HG03521 (cell line): ENCODE measurements at regions not wholly inside any gene's neighbourhood (a gene's known extent, or its start where the extent isn't known, plus 50 kb on each side); places are given as distances from the start of the nearest gene placed in this dataset.

Experiments used
- ATAC-seq: cut with Tn5 transposase; IDR thresholded peaks from one replicate; pipeline ENCODE4 v1.9.1; 2021; ENCODE audit warnings: mild to moderate bottlenecking, moderate library complexity; ENCODE audit not compliant: unreplicated experiment

DNA sequence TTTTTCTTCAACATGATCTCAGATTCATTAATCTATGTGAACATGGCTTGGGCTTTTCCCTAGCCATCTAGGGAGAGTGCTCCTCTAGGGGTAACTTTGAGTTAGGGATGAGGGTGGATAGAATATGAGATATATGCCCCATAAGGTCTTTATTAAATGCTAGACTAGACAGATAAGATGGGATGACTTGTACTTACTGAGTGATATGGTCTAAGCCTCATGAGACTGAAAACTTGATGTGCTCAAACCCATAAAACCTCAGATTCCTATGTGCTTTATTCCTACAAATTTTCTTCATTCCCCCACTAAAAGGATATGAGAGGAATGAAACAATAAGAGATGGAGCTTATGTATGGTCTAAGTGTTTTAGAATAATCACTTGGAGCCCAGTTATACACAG lies 386.6 kb downstream of the YTHDC2 start:
- no peak for ATAC-seq

- ATAC-seq, result no peak
These were observed 387.3 kb downstream of the YTHDC2 start for GRCh38 chr5:113900816-113901215.

GRCh38 chr5:113901718-113902117 lies 388.2 kb downstream of the YTHDC2 start:
- no peak for ATAC-seq

DNA sequence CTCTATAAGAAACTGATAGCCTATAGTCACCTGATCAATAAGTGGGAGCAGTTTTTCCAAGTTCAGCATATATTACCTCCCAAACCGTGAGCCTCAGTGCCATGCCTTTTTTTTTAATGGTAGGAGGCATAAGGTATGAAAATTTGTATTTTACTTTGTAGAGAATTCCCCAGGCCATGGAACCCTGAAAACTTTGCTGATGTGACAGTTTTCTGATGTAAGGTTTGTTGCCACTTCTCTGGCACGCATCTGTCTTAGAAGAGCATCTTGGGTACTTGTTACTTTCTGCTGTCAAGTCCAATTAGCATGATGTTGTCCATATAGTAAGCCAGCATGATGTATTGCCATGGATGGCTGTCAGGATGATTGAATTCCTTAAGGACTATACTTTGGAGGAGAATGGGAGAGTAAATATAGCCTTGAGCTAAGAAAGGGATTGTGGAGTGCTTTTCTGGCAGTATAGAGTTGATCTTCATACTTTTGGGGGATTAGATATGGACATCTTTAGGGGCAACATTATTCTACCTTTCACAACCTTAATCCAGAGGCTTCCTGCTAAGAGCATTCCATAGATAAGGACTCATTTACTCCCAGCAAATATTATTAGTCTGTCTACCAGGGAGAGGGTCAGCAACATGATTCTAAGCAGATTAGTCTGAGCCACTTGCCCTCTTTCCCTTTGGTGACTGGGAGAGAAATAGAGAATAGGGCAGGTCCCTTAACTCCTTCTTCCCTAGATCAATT lies 389.6 kb downstream of the YTHDC2 start:
- ATAC-seq, result no peak

DNA sequence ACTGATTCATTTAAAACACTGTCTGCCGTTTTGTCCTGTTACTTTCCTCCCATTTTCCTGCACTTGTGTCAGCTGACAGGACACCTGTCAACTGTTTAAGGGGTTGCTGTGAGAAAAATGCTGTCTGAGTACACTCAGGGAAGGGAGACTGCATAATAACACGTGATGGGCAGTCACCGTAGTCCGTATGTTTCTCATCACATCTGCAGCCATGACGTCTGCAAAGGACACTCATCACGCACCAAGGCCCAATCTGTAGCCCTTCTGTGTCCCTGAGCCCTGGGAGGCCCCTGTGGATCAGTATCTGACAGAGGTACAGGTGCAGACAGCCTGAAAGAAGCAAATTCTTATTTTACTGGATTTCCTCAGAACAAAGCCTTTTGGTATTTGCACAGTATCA lies 396.3 kb downstream of the YTHDC2 start:
- ATAC-seq, result no peak

DNA sequence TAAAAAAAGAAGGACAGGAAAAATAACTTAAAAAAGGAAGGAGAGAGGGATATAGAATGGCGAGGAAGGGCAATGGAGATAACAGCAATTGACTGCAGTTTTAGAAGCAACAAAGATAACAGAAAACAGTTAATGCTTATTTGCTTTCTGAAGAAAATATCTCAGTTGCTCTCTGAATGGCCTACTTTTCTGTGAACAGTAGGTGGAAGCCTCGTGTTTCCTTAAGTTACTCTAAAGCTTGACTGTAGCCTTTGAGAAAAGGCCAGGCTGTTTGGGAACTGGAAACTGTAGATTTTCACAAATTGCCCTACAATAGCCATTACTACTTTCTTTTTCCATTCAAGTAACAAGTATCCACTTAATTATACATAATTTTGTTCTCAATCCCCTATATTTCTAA lies 404.5 kb downstream of the YTHDC2 start:
- ATAC-seq, result no peak

DNA sequence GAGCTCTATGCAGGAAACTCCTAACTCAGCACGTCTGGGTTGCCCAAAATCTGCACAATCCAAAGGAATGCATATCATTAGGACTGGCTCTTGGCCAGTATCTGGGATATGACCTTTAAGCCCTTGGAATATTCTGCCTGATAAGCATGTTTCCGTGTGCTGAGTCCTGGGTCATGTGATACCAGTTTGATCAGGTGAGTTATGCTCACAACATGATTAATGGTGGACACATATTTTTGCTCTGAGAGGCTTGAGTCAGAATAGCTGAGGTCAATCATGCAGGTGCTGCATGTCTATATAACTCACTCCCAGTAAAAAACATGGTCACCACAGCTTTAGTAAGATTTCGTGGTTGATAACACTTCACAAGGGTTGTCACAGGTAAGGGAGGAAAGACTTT lies 408.8 kb downstream of the YTHDC2 start:
- no peak for ATAC-seq

- no peak for ATAC-seq
These were observed 422.0 kb downstream of the YTHDC2 start for GRCh38 chr5:113935453-113935852.

- ATAC-seq, result no peak
These were observed 423.8 kb downstream of the YTHDC2 start for GRCh38 chr5:113937301-113937700.

- ATAC-seq, result no peak
These were observed 421.9 kb upstream of the KCNN2 start for GRCh38 chr5:113939988-113940387.

DNA sequence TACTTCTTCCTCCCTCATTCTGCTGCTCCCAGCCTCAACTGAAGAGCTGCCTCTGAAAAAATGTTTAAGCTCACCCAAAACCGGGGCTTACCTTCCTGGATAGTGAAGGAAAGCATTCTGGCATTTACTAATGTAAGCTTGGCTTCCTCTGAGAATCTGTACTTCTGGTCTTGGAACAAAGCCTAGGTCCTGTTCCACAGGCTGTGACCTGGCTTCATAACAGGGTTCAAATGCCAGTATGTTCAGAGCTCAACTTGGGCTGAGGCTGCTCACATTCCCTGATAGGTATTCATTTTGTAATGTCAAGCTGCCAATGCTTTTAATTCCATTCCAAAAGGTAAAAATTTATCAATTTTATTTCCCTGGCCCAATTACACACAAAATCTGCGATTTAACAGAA lies 411.7 kb upstream of the KCNN2 start:
- no peak for ATAC-seq

GRCh38 chr5:113965225-113965624 lies 396.6 kb upstream of the KCNN2 start:
- ATAC-seq, result no peak

DNA sequence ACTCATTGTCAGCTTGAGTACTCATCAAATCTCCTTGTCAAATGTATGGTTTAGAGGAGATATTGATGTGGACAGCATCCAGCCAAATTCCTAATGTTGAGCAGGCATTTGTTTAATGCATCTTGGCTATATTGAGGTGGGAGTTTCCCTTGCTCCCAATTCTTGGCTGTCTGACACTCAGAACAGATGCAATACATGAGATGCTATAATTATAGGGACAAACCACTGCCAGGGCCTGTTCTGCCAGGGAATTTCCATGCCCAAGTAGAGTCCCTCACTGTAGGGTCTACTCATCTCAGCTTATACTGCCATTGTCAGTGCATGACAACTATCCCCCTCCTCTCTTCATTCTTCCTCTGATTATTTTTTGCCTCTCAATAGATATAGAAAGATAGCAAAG lies 392.0 kb upstream of the KCNN2 start:
- ATAC-seq, result no peak

DNA sequence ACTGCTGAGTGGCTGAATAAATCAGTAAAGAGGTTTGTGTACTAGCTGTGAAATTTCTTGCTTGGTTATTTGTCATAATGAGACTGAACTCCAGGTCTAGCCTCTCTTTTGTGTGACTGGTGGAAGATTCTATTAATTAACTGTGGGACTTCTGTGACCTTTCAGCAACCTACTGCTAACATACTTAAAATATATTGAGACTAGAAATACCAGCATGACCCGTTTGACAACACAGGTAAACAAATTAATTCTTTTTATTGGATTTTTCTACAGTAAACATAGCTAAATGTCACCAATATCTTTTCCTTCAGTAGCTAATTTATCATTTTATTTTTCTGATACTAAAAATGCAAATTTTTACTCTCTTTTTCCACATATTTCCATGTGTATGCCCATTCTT lies 390.4 kb upstream of the KCNN2 start:
- ATAC-seq, result no peak

- no peak for ATAC-seq
These were observed 386.9 kb upstream of the KCNN2 start for GRCh38 chr5:113974976-113975375.

DNA sequence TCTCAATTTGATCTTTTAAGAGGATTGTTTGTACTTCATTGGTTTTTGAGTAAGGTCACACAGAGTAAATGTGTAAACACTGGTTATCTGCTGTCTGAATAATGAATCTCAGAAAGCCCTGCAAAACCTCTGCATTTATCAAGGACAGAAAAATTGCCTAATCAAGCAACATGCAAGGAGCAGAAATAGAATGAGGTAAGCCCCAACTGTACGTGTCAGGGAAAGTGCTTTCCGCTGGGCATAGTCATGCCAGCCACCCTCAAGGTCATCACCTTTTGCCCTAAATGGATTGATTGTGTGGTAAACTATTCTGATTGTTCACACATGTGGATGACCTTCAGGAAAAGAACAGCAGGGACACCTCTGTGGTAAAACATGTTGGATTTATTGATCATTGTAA lies 376.9 kb upstream of the KCNN2 start:
- ATAC-seq, result no peak

DNA sequence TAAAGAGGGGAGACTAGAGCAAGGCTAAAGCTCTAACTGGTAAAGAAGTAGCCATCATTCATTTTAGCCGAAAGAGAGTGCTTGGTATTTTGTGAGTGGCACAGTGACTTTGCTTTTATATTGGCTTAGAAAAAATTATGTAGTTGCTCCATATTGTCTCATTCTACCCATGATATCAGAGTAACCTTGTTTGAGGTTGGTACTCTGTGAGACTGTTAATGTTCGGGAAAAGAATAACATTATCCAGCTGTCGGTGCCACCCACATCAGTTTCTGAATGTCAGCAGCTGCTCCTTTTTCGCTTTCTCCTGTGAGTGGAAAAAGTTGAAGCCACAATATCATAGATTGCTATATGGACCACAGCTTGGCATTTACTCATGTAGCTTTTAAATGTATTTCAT lies 376.4 kb upstream of the KCNN2 start:
- no peak for ATAC-seq

DNA sequence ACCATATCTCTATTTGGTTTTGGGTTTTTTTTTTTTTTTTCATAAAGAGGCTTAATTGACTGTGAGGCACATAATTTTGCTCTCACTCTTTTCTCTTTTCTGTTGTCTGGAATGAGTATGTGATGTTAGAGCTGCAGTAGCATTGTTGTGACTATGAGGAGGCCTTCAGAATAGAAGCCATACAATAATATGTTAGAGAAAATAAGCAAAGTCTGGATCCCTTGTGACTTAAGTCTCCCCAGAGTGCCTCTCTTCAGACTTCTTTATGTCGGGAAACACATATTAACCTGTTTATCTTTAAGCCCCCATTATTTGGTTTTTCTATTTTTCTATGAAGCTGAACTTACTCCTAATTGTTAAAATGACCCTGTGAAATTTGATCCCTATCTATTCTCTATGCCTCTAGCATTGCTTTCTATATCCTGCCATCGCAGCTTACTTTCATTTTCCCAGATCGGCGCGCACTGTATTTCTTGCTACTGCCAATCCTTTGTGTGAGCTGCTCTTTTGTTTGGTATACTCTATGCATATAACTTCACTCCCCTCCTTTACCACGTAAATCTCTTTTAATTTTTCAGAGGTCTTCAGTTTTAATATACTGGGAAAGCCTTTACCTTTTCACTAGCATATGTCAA lies 372.5 kb upstream of the KCNN2 start:
- no peak for ATAC-seq

- ATAC-seq, result no peak
These were observed 372.0 kb upstream of the KCNN2 start for GRCh38 chr5:113989913-113990305.

GRCh38 chr5:114001076-114001475 lies 360.8 kb upstream of the KCNN2 start:
- ATAC-seq, result no peak

DNA sequence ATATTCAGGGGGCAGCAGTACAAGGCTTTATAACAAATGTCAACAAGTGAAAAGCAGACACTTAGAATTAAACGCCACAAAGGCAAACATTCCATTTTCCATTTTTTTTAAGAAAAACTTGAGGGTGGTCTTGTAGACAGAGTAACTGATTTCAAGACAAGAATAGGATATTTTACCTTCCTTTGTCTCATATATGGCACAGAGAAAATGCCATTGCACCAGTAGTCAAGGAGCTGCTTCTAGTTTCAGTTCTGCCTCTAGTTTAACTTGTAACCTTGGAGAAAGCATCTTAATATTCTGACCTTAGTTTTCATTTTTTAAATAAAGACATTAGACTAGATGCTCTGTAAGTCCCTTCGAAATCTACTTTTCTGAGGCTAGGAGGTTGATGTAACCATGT lies 355.3 kb upstream of the KCNN2 start:
- ATAC-seq, result no peak

- no peak for ATAC-seq
These were observed 354.2 kb upstream of the KCNN2 start for GRCh38 chr5:114007678-114008077.

DNA sequence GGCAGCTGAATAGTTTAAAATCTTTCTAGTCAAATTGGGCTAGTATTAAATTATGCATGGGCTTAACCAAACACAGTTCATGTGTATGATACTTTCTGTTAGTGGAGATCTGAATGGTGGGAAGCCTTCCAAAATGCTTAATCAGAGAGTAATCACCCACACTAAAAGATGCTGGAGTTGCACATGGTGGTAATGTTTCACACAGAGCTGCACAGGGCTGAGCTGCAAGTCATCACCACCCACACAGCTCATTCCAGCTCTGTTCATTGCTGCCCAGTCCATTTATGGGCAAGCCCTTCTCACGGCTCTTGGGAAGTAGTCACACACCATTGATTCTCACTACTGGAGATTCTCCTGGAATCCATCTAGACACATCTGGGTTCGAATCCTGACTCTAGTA lies 351.5 kb upstream of the KCNN2 start:
- no peak for ATAC-seq
